H9 (cell line): ENCODE measurements at regions not wholly inside any gene's neighbourhood (a gene's known extent, or its start where the extent isn't known, plus 50 kb on each side); places are given as distances from the start of the nearest gene placed in this dataset.

Experiments
- DNase-seq: peaks from one replicate; pipeline ENCODE4 v3.0.0-alpha.2; 2017
- H2AFZ ChIP-seq: one replicate; pipeline ENCODE4 v1.6.1; 2013; ENCODE audit warnings: mild to moderate bottlenecking, low read length, control low read depth, moderate library complexity
- H2AK5ac ChIP-seq: 2 replicates; pipeline ENCODE4 v1.6.1; 2013; ENCODE audit warnings: low read length, control low read depth, mixed read lengths; ENCODE audit not compliant: insufficient read length
- H2BK120ac ChIP-seq: one replicate; pipeline ENCODE4 v1.6.1; 2013; ENCODE audit warnings: low read depth, mild to moderate bottlenecking, low read length, control low read depth, inconsistent platforms; ENCODE audit not compliant: poor library complexity, severe bottlenecking
- H2BK12ac ChIP-seq: 2 replicates; pipeline ENCODE4 v1.6.1; 2013; ENCODE audit warnings: low read length, control low read depth, mixed read lengths, low read depth; ENCODE audit not compliant: insufficient read length
- H2BK15ac ChIP-seq: 2 replicates; pipeline ENCODE4 v1.6.1; 2013; ENCODE audit warnings: low read depth, low read length, control low read depth
- H2BK20ac ChIP-seq: one replicate; pipeline ENCODE4 v1.6.1; 2013; ENCODE audit warnings: low read depth, mild to moderate bottlenecking, low read length, control low read depth, inconsistent platforms; ENCODE audit not compliant: poor library complexity, severe bottlenecking
- H2BK5ac ChIP-seq: 2 replicates; pipeline ENCODE4 v1.6.1; 2013; ENCODE audit warnings: low read length, control low read depth, mixed read lengths; ENCODE audit not compliant: insufficient read length
- H3K14ac ChIP-seq: 2 replicates; pipeline ENCODE4 v1.6.1; 2013; ENCODE audit warnings: low read length, control low read depth; ENCODE audit not compliant: insufficient read depth
- H3K18ac ChIP-seq: 2 replicates; pipeline ENCODE4 v1.6.1; 2013; ENCODE audit warnings: low read depth, mild to moderate bottlenecking, mixed read lengths, low read length, control low read depth; ENCODE audit not compliant: insufficient read length
- H3K23ac ChIP-seq: 2 replicates; pipeline ENCODE4 v1.6.1; 2013; ENCODE audit warnings: low read length, control low read depth, mixed read lengths, low read depth; ENCODE audit not compliant: insufficient read length
- H3K23me2 ChIP-seq: 2 replicates; pipeline ENCODE4 v1.6.1; 2013; ENCODE audit warnings: low read depth, mild to moderate bottlenecking, mixed read lengths, low read length, control low read depth; ENCODE audit not compliant: insufficient read length, poor library complexity, severe bottlenecking
- H3K27ac ChIP-seq: 2 replicates; pipeline ENCODE4 v1.5.1; 2013; ENCODE audit warnings: low read length, control low read depth, mixed read lengths, low read depth; ENCODE audit not compliant: insufficient read length
- H3K27me3 ChIP-seq: 2 replicates; pipeline ENCODE4 v1.6.1; 2013; ENCODE audit warnings: low read length, control low read depth, inconsistent platforms; ENCODE audit not compliant: insufficient read depth
- H3K4ac ChIP-seq: 2 replicates; pipeline ENCODE4 v1.6.1; 2013; ENCODE audit warnings: low read depth, mild to moderate bottlenecking, control low read depth, inconsistent platforms, low read length, moderate library complexity
- H3K4me1 ChIP-seq: 2 replicates; pipeline ENCODE4 v1.6.1; 2013; ENCODE audit warnings: low read length, control low read depth, inconsistent platforms; ENCODE audit not compliant: insufficient read depth
- H3K4me2 ChIP-seq: 2 replicates; pipeline ENCODE4 v1.6.1; 2013; ENCODE audit warnings: low read length, control low read depth, mixed read lengths; ENCODE audit not compliant: insufficient read length, insufficient read depth
- H3K56ac ChIP-seq: 2 replicates; pipeline ENCODE4 v1.6.1; 2013; ENCODE audit warnings: low read depth, mild to moderate bottlenecking, mixed read lengths, low read length, control low read depth; ENCODE audit not compliant: insufficient read length
- H3K79me1 ChIP-seq: 2 replicates; pipeline ENCODE4 v1.6.1; 2013; ENCODE audit warnings: low read depth, mild to moderate bottlenecking, moderate library complexity, low read length, control low read depth, inconsistent platforms; ENCODE audit not compliant: insufficient read depth, poor library complexity, severe bottlenecking
- H3K79me2 ChIP-seq: 2 replicates; pipeline ENCODE4 v1.6.1; 2013; ENCODE audit warnings: low read length, control low read depth, inconsistent platforms; ENCODE audit not compliant: insufficient read depth
- H3K9ac ChIP-seq: 2 replicates; pipeline ENCODE4 v1.6.1; 2013; ENCODE audit warnings: low read length, control low read depth, mixed read lengths; ENCODE audit not compliant: insufficient read length; ENCODE audit errors: extremely low read depth
- H3K9me3 ChIP-seq: one replicate; pipeline ENCODE4 v1.6.1; 2013; ENCODE audit warnings: low read depth, low read length, inconsistent platforms; ENCODE audit not compliant: control insufficient read depth
- H3T11ph ChIP-seq: one replicate; pipeline ENCODE4 v1.6.1; 2013; ENCODE audit warnings: mild to moderate bottlenecking, low read length, control low read depth, inconsistent platforms
- H4K20me1 ChIP-seq: one replicate; pipeline ENCODE4 v1.6.1; 2013; ENCODE audit not compliant: control insufficient read depth, insufficient read length, insufficient read depth
- H4K5ac ChIP-seq: 2 replicates; pipeline ENCODE4 v1.6.1; 2013; ENCODE audit warnings: low read depth, mild to moderate bottlenecking, mixed read lengths, low read length, control low read depth; ENCODE audit not compliant: insufficient read length
- H4K8ac ChIP-seq: replicated peaks from 2 replicates; pipeline ENCODE4 v1.6.1; 2013; ENCODE audit warnings: low read length, control low read depth, mixed read lengths, low read depth; ENCODE audit not compliant: insufficient read length
- H4K91ac ChIP-seq: 2 replicates; pipeline ENCODE4 v1.6.1; 2013; ENCODE audit warnings: low read depth, mild to moderate bottlenecking, moderate library complexity, mixed read lengths, low read length, control low read depth; ENCODE audit not compliant: insufficient read length
- H3K27ac Mint-ChIP-seq, 3 experiments: 2 replicates in 2 of 3; 3 replicates in 1 of 3; pipeline ENCODE4 v1.8.0; 2020 to 2021; ENCODE audit warnings: mixed read lengths in 3 of 3, mild to moderate bottlenecking in 1 of 3, moderate library complexity in 1 of 3
- H3K27me3 Mint-ChIP-seq: 2 replicates; pipeline ENCODE4 v1.8.0; 2021; ENCODE audit warnings: low read depth, mild to moderate bottlenecking, moderate library complexity, mixed read lengths
- H3K36me3 Mint-ChIP-seq, 3 experiments: 2 replicates in 2 of 3; 3 replicates in 1 of 3; pipeline ENCODE4 v1.8.0; 2020 to 2021; ENCODE audit warnings: low read depth in 3 of 3, mixed read lengths in 3 of 3; ENCODE audit not compliant: insufficient read depth in 1 of 3
- H3K4me1 Mint-ChIP-seq, 2 experiments: 2 replicates each; pipeline ENCODE4 v1.8.0; 2020; ENCODE audit warnings: mixed read lengths in 2 of 2
- H3K4me3 Mint-ChIP-seq, 2 experiments: 2 replicates in 1 of 2; 3 replicates in 1 of 2; pipeline ENCODE4 v1.8.0; 2020 to 2021; ENCODE audit warnings: mild to moderate bottlenecking in 2 of 2, mixed read lengths in 2 of 2, moderate library complexity in 1 of 2
- H3K9me3 Mint-ChIP-seq, 2 experiments: 2 replicates in 1 of 2; 3 replicates in 1 of 2; pipeline ENCODE4 v1.8.0; 2020; ENCODE audit warnings: mild to moderate bottlenecking in 2 of 2, mixed read lengths in 2 of 2, moderate library complexity in 1 of 2
- TF ChIP-seq, protein P1 (sequence below): fragments of 200-600 bp; sonication (generic); conservative IDR thresholded peaks from 3 replicates; pipeline ENCODE4 v1.8.0; 2021; ENCODE audit warnings: antibody characterized with exemption, mild to moderate bottlenecking

DNA sequence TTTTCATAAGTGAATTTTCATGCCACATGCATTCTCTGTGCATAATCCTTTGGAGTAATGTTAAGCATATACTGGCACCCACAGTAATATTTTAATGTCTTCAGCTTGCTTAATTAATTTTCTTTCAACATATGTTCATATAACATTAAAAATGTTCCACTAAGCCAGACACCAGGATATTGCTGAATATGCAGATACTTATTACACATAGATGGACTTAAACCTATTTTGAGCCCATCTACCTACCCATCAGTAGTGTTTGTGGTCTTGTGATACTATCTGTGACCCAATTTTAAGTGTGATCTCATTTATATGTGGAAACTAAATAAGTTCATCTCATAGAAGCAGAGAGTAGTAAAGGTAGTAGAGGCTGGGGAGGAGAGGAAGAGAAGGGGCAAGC lies 379.5 kb upstream of the JAG1 start:
- DNase-seq: no peak
- H2AK5ac ChIP-seq: no peak overlapping the region
- no peak overlapping the region for H4K91ac ChIP-seq
- no peak overlapping the region for H3K9ac ChIP-seq
- no peak overlapping the region for H2BK5ac ChIP-seq
- H3K23ac ChIP-seq: no peak overlapping the region
- TF ChIP-seq, protein P1, sequence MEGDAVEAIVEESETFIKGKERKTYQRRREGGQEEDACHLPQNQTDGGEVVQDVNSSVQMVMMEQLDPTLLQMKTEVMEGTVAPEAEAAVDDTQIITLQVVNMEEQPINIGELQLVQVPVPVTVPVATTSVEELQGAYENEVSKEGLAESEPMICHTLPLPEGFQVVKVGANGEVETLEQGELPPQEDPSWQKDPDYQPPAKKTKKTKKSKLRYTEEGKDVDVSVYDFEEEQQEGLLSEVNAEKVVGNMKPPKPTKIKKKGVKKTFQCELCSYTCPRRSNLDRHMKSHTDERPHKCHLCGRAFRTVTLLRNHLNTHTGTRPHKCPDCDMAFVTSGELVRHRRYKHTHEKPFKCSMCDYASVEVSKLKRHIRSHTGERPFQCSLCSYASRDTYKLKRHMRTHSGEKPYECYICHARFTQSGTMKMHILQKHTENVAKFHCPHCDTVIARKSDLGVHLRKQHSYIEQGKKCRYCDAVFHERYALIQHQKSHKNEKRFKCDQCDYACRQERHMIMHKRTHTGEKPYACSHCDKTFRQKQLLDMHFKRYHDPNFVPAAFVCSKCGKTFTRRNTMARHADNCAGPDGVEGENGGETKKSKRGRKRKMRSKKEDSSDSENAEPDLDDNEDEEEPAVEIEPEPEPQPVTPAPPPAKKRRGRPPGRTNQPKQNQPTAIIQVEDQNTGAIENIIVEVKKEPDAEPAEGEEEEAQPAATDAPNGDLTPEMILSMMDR: no peak
- no peak overlapping the region for H3K4ac ChIP-seq
- no peak overlapping the region for H3K14ac ChIP-seq
- H3K27ac Mint-ChIP-seq: no peak overlapping the region
- H2BK20ac ChIP-seq: no peak overlapping the region
- H3K9me3 ChIP-seq: no peaks in the 10 kb centered on the region
- H2BK12ac ChIP-seq: no peak overlapping the region
- no peak overlapping the region for H2BK120ac ChIP-seq
- H3K4me1 Mint-ChIP-seq: no peaks in the 10 kb centered on the region
- no peaks in the 10 kb centered on the region for H3K79me2 ChIP-seq
- no peaks in the 10 kb centered on the region for H3K36me3 Mint-ChIP-seq
- H2BK15ac ChIP-seq: no peak overlapping the region
- H3K4me2 ChIP-seq: no peak overlapping the region
- H3T11ph ChIP-seq: no peak overlapping the region
- H3K4me1 ChIP-seq: no peaks in the 10 kb centered on the region
- H3K79me1 ChIP-seq: no peaks in the 10 kb centered on the region
- H4K5ac ChIP-seq: no peak overlapping the region
- H4K20me1 ChIP-seq: no peaks in the 10 kb centered on the region
- no peaks in the 10 kb centered on the region; the same call in 1 of the 2 replicates for H3K27me3 Mint-ChIP-seq
- H3K56ac ChIP-seq: no peak overlapping the region
- no peak overlapping the region for H3K4me3 Mint-ChIP-seq
- no peak overlapping the region for H4K8ac ChIP-seq
- no peak overlapping the region for H3K18ac ChIP-seq
- H3K23me2 ChIP-seq: no peaks in the 10 kb centered on the region
- H3K9me3 Mint-ChIP-seq: no peaks in the 10 kb centered on the region
- H3K27me3 ChIP-seq: no peaks in the 10 kb centered on the region
- H3K27ac ChIP-seq: no peak overlapping the region
- H2AFZ ChIP-seq: no peak overlapping the region
